ENCODE measurements at regions not wholly inside any gene's neighbourhood (a gene's known extent, or its start where the extent isn't known, plus 50 kb on each side); places are given as distances from the start of the nearest gene placed in this dataset.

- DNase-seq (ENCODE audit: low spot score) (no peak), ATAC-seq (no peak)
- Histone ChIP-seq H2AFZ (no peak overlapping the region), H3F3A (replicated peaks; ENCODE audit: low read depth) (no peaks in the 10 kb centered on the region), H3K36me3 (ENCODE audit: insufficient read depth) (no peaks in the 10 kb centered on the region), H3K27me3 (ENCODE audit: insufficient read depth) (no peaks in the 10 kb centered on the region), H3K9me2 (ENCODE audit: insufficient read depth) (no peaks in the 10 kb centered on the region), H3K27ac (ENCODE audit: low read depth) (no peak overlapping the region), H4K20me1 (replicated peaks; ENCODE audit: insufficient read depth) (no peaks in the 10 kb centered on the region), H3K4me3 (no peak overlapping the region), H3K79me2 (replicated peaks; ENCODE audit: insufficient read depth) (no peaks in the 10 kb centered on the region), H3K4me2 (no peak overlapping the region), H3K4me1 (ENCODE audit: insufficient read depth) (0 out of 2 replicates have a peak, but pooled peaks cover 4% of the 10 kb centered on the region)
- Mint-ChIP-seq H3K27me3 (ENCODE audit: insufficient read depth, low read depth, poor library complexity) (peaks cover 4% of the 10 kb centered on the region), H3K4me3 (no peak overlapping the region), H3K9me3 (no peaks in the 10 kb centered on the region), H3K36me3 (ENCODE audit: low read depth) (no peaks in the 10 kb centered on the region), H3K27ac (no peak overlapping the region), H3K4me1 (peaks cover 19% of the 10 kb centered on the region)
- TF ChIP-seq JUNB (IDR thresholded peaks at IDR 0.05; ENCODE audit: unreplicated experiment) (no peak), CTCF (conservative IDR thresholded peaks at IDR 0.05; ENCODE audit: low read depth in 2 of 2) (no peak), ZNF114 (CRISPR knock-in tag; IDR thresholded peaks at IDR 0.05) (no peak), ZNF331 (CRISPR knock-in tag; IDR thresholded peaks at IDR 0.05; ENCODE audit: low read depth) (no peak), NANOG (IDR thresholded peaks at IDR 0.05; ENCODE audit: borderline replicate concordance) (no peak), STAT1 (IDR thresholded peaks at IDR 0.05; ENCODE audit: unreplicated experiment) (no peak), POLR2AphosphoS5 (IDR thresholded peaks at IDR 0.05; ENCODE audit: low read depth) (no peak)
- TF ChIP-seq, protein P1, sequence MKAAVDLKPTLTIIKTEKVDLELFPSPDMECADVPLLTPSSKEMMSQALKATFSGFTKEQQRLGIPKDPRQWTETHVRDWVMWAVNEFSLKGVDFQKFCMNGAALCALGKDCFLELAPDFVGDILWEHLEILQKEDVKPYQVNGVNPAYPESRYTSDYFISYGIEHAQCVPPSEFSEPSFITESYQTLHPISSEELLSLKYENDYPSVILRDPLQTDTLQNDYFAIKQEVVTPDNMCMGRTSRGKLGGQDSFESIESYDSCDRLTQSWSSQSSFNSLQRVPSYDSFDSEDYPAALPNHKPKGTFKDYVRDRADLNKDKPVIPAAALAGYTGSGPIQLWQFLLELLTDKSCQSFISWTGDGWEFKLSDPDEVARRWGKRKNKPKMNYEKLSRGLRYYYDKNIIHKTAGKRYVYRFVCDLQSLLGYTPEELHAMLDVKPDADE (IDR thresholded peaks at IDR 0.05), result no peak
- TF ChIP-seq, protein P2, sequence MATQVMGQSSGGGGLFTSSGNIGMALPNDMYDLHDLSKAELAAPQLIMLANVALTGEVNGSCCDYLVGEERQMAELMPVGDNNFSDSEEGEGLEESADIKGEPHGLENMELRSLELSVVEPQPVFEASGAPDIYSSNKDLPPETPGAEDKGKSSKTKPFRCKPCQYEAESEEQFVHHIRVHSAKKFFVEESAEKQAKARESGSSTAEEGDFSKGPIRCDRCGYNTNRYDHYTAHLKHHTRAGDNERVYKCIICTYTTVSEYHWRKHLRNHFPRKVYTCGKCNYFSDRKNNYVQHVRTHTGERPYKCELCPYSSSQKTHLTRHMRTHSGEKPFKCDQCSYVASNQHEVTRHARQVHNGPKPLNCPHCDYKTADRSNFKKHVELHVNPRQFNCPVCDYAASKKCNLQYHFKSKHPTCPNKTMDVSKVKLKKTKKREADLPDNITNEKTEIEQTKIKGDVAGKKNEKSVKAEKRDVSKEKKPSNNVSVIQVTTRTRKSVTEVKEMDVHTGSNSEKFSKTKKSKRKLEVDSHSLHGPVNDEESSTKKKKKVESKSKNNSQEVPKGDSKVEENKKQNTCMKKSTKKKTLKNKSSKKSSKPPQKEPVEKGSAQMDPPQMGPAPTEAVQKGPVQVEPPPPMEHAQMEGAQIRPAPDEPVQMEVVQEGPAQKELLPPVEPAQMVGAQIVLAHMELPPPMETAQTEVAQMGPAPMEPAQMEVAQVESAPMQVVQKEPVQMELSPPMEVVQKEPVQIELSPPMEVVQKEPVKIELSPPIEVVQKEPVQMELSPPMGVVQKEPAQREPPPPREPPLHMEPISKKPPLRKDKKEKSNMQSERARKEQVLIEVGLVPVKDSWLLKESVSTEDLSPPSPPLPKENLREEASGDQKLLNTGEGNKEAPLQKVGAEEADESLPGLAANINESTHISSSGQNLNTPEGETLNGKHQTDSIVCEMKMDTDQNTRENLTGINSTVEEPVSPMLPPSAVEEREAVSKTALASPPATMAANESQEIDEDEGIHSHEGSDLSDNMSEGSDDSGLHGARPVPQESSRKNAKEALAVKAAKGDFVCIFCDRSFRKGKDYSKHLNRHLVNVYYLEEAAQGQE (IDR thresholded peaks at IDR 0.05; ENCODE audit: unreplicated experiment), result no peak
Observed at GRCh38 chr12:111222523-111222922, 146.4 kb downstream of the PHETA1 start.

DNA sequence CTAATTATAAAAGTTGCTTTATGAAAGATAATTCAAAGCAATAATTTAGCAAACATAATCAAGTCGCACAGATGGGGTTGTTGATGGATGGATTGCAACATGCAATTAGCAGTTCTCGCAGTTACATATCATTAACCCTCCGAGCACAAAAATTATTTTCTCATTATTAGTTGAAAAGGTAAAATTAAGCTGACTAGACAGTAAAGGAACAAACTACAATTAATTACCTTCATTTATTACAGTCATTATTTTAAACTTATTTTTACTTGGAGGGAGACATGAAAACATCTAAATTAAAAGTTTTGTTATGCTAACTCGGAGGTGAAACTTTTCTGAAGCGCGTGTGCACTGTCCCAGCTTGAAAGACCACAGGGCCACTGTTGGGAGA, 146.9 kb downstream of the PHETA1 start:
- no peaks in the 10 kb centered on the region for H3K9me3 Mint-ChIP-seq
- no peaks in the 10 kb centered on the region for H3K27me3 ChIP-seq (ENCODE audit: insufficient read depth)
- H2AFZ ChIP-seq, result no peak overlapping the region
- H3K79me2 ChIP-seq (replicated peaks; ENCODE audit: insufficient read depth), result no peaks in the 10 kb centered on the region
- H3K4me1 Mint-ChIP-seq, result peaks cover 19% of the 10 kb centered on the region
- H3K4me3 Mint-ChIP-seq, result no peak overlapping the region
- peaks cover 4% of the 10 kb centered on the region for H3K27me3 Mint-ChIP-seq (ENCODE audit: insufficient read depth, low read depth, poor library complexity)
- H3F3A ChIP-seq (replicated peaks; ENCODE audit: low read depth), result no peaks in the 10 kb centered on the region
- no peak overlapping the region for H3K4me3 ChIP-seq
- no peak overlapping the region for H3K27ac Mint-ChIP-seq
- H3K4me2 ChIP-seq, result no peak overlapping the region
- DNase-seq (ENCODE audit: low spot score) (no peak), ATAC-seq (no peak)
- H4K20me1 ChIP-seq (replicated peaks; ENCODE audit: insufficient read depth), result no peaks in the 10 kb centered on the region
- H3K36me3 Mint-ChIP-seq (ENCODE audit: low read depth), result no peaks in the 10 kb centered on the region
- H3K27ac ChIP-seq (ENCODE audit: low read depth), result no peak overlapping the region
- no peaks in the 10 kb centered on the region for H3K9me2 ChIP-seq (ENCODE audit: insufficient read depth)
- no peaks in the 10 kb centered on the region for H3K36me3 ChIP-seq (ENCODE audit: insufficient read depth)
- 0 out of 2 replicates have a peak, but pooled peaks cover 4% of the 10 kb centered on the region for H3K4me1 ChIP-seq (ENCODE audit: insufficient read depth)
- TF ChIP-seq, protein P1 (IDR thresholded peaks at IDR 0.05), result no peak
- no peak for TF ChIP-seq NANOG (IDR thresholded peaks at IDR 0.05; ENCODE audit: borderline replicate concordance)
- TF ChIP-seq POLR2AphosphoS5 (IDR thresholded peaks at IDR 0.05; ENCODE audit: low read depth), result no peak
- no peak for TF ChIP-seq STAT1 (IDR thresholded peaks at IDR 0.05; ENCODE audit: unreplicated experiment)
- TF ChIP-seq, protein P2 (IDR thresholded peaks at IDR 0.05; ENCODE audit: unreplicated experiment), result no peak
- TF ChIP-seq ZNF114 (CRISPR knock-in tag; IDR thresholded peaks at IDR 0.05), result no peak
- TF ChIP-seq ZNF331 (CRISPR knock-in tag; IDR thresholded peaks at IDR 0.05; ENCODE audit: low read depth), result no peak
- TF ChIP-seq CTCF (conservative IDR thresholded peaks at IDR 0.05; ENCODE audit: low read depth in 2 of 2), result no peak
